ENCODE measurements at regions not wholly inside any gene's neighbourhood (a gene's known extent, or its start where the extent isn't known, plus 50 kb on each side); places are given as distances from the start of the nearest gene placed in this dataset.

- no peak overlapping the region for H3K27ac ChIP-seq (replicated peaks)
- no peak for DNase-seq (ENCODE audit: low read depth in 1 of 2, low spot score in 1 of 2)
- peaks cover 3% of the 10 kb centered on the region for H3K27me3 ChIP-seq (ENCODE audit: insufficient read depth, poor library complexity, severe bottlenecking)
- TF ChIP-seq CTCF (IDR thresholded peaks at IDR 0.05; ENCODE audit: insufficient read depth, low read length), result no peak
- no peak for TF ChIP-seq POLR2AphosphoS5 (IDR thresholded peaks at IDR 0.05; ENCODE audit: low read depth)
- TF ChIP-seq REST (IDR thresholded peaks at IDR 0.05; ENCODE audit: insufficient replicate concordance, low read depth), result no peak
- no peak for TF ChIP-seq SPI1 (IDR thresholded peaks at IDR 0.05; ENCODE audit: borderline replicate concordance, low read depth)
- no peak for TF ChIP-seq GABPA (IDR thresholded peaks at IDR 0.05; ENCODE audit: low read depth)
- no peak overlapping the region for H3K4me3 ChIP-seq (replicated peaks; ENCODE audit: insufficient read depth, low read length)
These were observed 147.5 kb upstream of the GPR12 start for GRCh38 chr13:26908126-26908525.

GRCh38 chr13:26899202-26899601 is 138.6 kb upstream of the GPR12 start:
- no peak overlapping the region for H3K4me3 ChIP-seq (replicated peaks; ENCODE audit: insufficient read depth, low read length)
- DNase-seq (ENCODE audit: low read depth in 1 of 2, low spot score in 1 of 2), result no peak
- H3K27me3 ChIP-seq (ENCODE audit: insufficient read depth, poor library complexity, severe bottlenecking), result no peaks in the 10 kb centered on the region
- H3K27ac ChIP-seq (replicated peaks), result no peak overlapping the region
- TF ChIP-seq REST (IDR thresholded peaks at IDR 0.05; ENCODE audit: insufficient replicate concordance, low read depth), result no peak
- TF ChIP-seq GABPA (IDR thresholded peaks at IDR 0.05; ENCODE audit: low read depth), result no peak
- TF ChIP-seq SPI1 (IDR thresholded peaks at IDR 0.05; ENCODE audit: borderline replicate concordance, low read depth), result no peak
- no peak for TF ChIP-seq CTCF (IDR thresholded peaks at IDR 0.05; ENCODE audit: insufficient read depth, low read length)
- no peak for TF ChIP-seq POLR2AphosphoS5 (IDR thresholded peaks at IDR 0.05; ENCODE audit: low read depth)

- Histone ChIP-seq H3K27me3 (ENCODE audit: insufficient read depth, poor library complexity, severe bottlenecking) (no peaks in the 10 kb centered on the region), H3K27ac (replicated peaks) (no peak overlapping the region), H3K4me3 (replicated peaks; ENCODE audit: insufficient read depth, low read length) (no peak overlapping the region)
- DNase-seq (ENCODE audit: low read depth in 1 of 2, low spot score in 1 of 2), result no peak
- TF ChIP-seq GABPA (IDR thresholded peaks at IDR 0.05; ENCODE audit: low read depth) (no peak), REST (IDR thresholded peaks at IDR 0.05; ENCODE audit: insufficient replicate concordance, low read depth) (no peak), CTCF (IDR thresholded peaks at IDR 0.05; ENCODE audit: insufficient read depth, low read length) (no peak), SPI1 (IDR thresholded peaks at IDR 0.05; ENCODE audit: borderline replicate concordance, low read depth) (no peak), POLR2AphosphoS5 (IDR thresholded peaks at IDR 0.05; ENCODE audit: low read depth) (no peak)
These were observed 137.3 kb upstream of the GPR12 start for GRCh38 chr13:26897706-26898550.
